OCI-LY7 (cell line): ENCODE measurements at regions not wholly inside any gene's neighbourhood (a gene's known extent, or its start where the extent isn't known, plus 50 kb on each side); places are given as distances from the start of the nearest gene placed in this dataset.

ENCODE experiments used
- EZH2phosphoT487 ChIP-seq: fragments of 200-600 bp; sonication (generic); IDR thresholded peaks from 2 replicates; pipeline ENCODE4 v1.6.1; 2018; ENCODE audit warnings: low read depth, borderline replicate concordance, mild to moderate bottlenecking, mixed run types, antibody characterized with exemption, low read length, moderate library complexity, mixed read lengths
- TF ChIP-seq, protein P1 (sequence below): fragments of 200-600 bp; sonication (generic); conservative IDR thresholded peaks from 2 replicates; pipeline ENCODE4 v1.5.1; 2014; ENCODE audit warnings: mild to moderate bottlenecking, antibody characterized with exemption, low read length, moderate library complexity, mixed read lengths

DNA sequence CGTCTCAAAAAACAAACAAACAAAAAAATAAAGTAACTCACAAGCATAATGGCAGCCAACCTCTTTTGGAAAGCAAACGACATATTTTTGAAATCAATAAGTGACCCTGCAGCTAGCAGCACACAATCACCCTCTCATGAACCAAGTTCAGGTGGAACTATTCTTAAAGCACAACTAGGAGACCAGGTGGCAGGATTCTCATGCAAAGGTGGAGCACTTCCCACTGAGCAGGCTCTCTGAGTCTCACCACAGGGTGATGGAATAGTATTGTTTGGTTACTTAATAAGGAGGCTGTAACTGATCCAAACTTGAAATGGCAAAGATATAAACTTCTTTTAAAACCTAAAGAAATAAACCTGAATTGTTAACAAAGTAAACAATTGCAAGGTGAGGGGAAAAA, 1293.1 kb downstream of the PCDH19 start:
- TF ChIP-seq, protein P1, sequence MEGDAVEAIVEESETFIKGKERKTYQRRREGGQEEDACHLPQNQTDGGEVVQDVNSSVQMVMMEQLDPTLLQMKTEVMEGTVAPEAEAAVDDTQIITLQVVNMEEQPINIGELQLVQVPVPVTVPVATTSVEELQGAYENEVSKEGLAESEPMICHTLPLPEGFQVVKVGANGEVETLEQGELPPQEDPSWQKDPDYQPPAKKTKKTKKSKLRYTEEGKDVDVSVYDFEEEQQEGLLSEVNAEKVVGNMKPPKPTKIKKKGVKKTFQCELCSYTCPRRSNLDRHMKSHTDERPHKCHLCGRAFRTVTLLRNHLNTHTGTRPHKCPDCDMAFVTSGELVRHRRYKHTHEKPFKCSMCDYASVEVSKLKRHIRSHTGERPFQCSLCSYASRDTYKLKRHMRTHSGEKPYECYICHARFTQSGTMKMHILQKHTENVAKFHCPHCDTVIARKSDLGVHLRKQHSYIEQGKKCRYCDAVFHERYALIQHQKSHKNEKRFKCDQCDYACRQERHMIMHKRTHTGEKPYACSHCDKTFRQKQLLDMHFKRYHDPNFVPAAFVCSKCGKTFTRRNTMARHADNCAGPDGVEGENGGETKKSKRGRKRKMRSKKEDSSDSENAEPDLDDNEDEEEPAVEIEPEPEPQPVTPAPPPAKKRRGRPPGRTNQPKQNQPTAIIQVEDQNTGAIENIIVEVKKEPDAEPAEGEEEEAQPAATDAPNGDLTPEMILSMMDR: no peak
- no peak for TF ChIP-seq EZH2phosphoT487
